ENCODE measurements at regions not wholly inside any gene's neighbourhood (a gene's known extent, or its start where the extent isn't known, plus 50 kb on each side); places are given as distances from the start of the nearest gene placed in this dataset.

GRCh38 chr4:157880761-157881160 lies 292.1 kb downstream of the GASK1B start:
- DNase-seq = no peak

DNA sequence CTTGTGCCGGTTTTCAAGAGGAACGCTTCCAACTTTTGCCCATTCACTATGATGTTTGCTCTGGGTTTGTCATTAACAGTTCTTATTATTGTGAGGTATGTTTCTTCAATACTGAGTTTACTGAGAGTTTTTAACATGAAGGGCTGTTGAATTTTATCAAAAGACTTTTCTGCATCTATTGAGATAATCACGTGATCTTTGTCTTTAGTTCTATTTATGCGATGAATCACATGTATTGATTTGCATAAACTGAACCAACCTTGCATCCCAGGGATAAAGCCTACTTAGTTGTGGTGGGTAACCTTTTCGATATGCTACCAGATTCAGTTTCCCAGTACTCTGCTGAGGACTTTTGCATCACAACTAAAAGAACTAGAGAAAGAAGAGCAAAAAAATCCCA lies 318.0 kb downstream of the GASK1B start:
- no peak for DNase-seq

DNA sequence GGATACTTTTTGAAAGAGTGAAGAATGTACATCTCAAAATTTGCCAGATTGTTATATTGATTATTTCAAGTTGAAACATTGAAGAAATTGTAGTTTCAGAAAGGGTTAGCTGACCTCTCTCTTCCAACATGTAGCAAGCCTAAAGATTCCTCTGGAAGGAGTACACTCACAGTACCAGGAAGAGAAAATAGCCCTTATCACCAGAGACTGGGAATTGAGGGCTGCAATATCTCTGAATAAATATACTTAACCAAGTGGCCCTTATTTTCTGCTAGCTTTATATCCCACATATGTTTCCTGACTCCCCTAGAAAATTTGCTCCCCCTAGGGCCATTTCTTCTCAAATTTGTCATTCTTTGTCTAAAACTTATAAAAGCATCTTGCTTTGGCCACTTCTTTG lies 332.2 kb downstream of the GASK1B start:
- DNase-seq = no peak

DNA sequence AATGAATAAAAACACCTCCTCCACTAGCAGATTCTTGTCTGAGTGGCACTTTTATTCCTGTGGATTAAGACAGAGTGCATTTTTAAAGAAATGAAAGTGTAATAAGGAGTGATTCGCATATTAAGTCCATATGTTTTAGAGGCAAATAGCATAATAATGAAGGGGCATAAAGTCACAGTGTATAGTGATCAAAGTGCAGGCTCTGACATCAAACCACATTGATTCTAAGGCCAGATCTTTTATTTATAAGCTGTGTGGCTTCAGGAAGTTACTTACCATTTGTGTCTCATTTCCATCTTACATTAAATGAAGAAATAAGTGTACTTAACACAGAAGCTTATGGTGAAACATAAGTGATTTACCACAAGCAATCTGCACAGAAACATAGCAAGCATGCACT lies 332.8 kb downstream of the GASK1B start:
- no peak for DNase-seq

- no peak for DNase-seq
Observed at GRCh38 chr4:157838366-157838765, 334.5 kb downstream of the GASK1B start.

DNA sequence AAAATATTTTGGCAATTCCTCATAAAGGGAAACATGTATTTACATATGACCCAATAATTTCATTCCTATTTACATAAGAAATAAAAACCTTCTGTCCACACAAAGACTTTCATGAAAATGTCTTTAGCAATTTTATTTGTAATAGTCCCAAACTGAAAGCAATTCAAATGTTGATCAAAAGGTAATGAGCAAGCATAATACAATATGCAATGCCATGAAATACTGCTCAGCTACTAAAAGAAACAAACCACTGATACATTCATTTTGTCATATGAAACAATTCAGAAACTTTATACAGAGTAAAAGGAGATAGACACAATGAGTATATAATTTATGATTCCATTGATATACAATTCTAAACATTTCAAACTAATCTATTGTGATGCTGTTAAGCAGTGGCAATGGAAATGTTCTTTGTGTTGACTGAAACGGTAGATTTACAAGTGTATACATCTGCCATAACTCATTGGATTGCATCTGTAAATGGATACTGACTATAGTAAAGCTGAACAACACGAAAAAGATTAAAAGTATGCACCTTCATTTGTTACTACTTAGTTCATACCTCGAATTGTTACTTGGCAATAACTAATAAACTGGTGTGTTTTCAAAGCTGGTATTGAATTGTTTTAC lies 335.6 kb downstream of the GASK1B start:
- DNase-seq = no peak

DNA sequence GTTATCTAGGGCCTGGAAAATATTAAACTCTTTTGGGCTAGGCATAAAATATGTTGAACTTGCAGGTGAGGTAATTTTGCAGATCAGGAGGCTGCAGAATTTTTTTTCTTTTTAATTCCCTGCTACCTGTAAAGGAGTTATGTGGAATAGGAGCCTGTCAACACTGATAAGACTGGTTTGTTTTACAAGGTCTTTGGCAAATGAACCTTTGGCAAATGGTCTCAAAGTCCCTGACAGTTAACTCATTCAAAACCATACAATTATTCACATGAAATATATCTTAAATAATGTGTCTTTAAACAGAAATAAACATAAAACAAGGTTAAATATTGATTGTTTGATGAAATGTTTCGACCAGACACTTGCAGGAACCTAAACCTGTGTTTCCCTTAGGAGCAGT lies 340.2 kb downstream of the GASK1B start:
- DNase-seq = no peak

DNA sequence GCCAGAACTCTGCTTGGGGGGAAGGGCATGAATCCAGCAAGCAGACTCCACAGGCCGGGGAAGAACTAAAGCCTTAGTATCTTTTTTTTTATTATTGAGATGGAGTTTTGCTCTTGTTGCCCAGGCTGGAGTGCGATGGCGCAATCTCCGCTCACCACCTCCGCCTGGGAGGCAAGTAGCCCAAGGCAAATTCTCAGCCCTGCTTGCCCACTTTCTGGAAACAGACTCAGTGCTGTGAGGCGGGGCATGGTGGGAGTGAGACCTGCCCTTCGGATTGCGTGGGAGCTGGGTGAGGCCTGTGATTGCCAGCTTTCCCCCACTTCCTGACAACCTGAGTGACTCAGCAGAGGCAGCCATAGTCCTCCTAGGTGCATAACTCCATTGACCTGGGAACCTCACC lies 348.8 kb downstream of the GASK1B start:
- DNase-seq = no peak

DNA sequence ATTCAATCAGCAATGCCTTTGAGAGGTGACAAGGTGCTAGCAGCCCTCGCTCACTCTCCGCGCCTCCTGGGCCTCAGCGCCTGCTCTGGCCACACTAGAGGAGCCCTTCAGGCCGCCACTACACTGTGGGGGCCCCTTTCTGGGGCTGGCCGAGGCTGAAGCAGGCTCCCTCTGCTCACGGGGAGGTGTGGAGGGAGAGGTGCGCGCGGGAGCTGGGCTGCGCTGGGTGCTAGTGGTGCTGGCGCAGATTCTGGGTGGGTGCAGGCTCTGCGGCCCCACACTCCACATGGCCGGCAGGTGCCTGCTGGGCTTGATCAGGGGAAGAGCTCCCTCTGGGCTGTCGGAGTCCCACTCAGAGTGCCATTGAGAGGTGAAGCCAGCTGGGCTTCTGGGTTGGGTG lies 351.0 kb downstream of the GASK1B start:
- DNase-seq = no peak

DNA sequence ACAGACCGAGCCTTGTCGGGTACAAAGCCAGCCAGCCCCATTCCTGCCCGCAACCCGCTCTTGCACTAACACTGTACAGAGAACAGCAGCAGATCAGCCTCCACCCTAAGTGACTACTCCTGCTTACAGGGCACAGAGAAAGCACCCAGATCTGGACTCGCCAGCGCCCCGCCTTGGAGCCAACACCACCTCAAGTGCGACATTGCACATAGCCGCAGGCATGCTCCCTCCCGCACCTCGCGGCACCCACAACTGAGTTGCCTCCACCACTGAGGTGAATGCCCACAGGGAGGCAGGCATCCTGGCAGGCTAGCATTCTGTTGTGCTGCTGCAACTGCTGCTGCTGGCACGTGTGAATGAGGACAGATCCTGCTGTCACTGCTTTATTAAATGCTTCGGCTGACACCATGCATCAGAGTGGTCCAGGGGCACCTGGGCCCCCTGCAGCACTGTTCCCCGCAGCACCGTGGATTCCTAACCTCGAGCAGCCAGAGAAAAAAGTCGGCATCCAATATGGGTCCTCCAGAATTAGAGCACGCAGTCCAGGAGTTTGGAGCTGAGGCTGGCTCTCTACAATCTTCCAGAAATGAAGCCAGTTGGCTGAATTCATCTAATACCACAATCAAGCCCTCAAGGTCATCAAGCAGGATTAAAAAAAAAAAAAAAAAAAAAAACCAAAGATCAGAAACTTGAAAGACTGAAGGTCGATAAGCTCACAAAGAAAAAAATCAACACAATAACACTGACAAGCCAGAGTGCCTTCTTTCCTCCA lies 352.9 kb downstream of the GASK1B start:
- DNase-seq = no peak

- no peak for DNase-seq
Observed at GRCh38 chr4:157818946-157819692, 353.7 kb downstream of the GASK1B start.

GRCh38 chr4:157810137-157810774 lies 362.6 kb downstream of the GASK1B start:
- no peak for DNase-seq

DNA sequence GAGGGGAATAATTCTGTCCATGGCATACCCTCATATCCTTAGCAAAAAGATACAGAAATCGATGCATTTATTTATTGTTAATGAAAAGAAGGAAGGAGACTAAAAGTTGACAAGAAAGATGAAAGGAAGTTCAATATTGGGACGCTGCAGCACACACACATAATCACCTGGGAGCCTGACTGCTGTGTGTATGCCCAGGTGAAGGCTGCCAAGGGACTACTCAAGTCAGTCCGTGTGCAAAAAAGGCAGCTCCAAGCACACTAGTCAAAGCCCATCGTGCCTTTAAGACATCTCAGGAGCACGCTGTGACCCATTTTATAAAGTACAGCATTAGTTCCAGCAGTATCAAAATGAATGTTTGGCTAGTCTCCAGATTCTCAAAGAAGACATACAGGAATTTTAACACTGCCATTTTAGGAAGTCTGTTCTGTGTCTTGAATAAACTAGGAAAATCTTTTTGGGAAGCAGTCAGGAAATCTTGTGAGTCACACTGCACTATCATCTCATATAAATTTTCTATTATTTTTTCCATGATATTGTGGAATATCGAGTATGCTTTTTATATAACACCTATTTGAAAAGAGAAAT lies 363.9 kb downstream of the GASK1B start:
- DNase-seq = no peak

DNA sequence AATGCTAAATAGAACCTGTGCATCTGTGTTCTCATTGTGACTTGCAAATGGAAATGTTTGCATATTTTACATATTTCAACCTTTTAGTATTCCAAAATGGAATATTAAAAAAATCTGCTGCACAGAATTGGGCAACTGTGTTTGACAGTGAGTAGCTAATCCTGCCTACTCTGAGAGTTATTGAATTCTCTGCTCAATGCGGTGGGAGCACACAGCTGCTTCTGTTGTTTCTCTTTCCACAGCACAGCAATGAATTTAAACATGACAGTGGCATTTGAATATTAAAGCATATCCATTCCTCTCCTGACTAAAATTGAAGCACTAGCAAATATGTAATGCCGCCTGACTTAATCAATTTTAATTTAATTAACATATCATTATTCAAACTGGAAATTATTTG lies 366.6 kb downstream of the GASK1B start:
- DNase-seq = no peak

GRCh38 chr4:157804986-157805385 lies 367.8 kb downstream of the GASK1B start:
- DNase-seq = no peak

GRCh38 chr4:157803845-157804521 lies 368.8 kb downstream of the GASK1B start:
- no peak for DNase-seq

GRCh38 chr4:157803421-157803820 lies 369.4 kb downstream of the GASK1B start:
- DNase-seq = no peak

- no peak for DNase-seq
Observed at GRCh38 chr4:157795495-157795894, 377.3 kb downstream of the GASK1B start.

DNA sequence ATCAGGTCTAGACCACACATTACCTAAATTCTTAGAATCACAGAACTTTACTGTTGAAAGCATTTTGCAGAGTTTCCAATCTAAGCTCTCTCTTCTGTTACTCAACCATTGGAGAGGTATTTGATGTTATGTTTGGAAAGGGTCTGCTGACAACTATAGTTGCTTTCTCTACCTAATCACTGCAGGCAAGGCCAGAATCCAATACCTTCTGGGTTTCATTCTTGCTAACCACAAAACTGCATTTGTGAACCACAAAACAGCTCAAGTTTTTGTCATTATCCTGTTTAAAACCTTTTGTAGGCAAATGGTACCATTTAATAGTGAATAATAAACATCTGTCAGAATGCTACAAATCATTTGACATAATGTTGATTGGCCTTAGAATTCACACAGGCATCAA lies 380.1 kb downstream of the GASK1B start:
- DNase-seq = no peak

DNA sequence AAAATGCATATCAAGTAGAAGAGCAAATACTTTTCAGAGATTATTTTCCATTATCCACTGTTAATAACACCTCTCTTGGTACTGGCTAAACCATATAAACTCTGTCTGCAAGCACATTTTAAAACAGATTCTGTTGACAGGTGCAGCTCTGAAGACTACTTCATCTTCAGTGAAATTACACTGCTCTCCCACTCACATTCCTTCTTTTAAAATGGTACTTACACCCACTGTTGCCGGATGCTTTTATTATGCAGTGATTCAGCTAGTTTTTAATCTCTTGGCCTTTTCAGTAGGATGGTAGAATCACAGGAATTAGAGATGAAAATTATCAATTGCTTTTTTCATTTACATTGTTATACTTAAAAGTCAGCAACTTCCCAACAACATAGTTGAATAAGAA lies 381.6 kb downstream of the GASK1B start:
- DNase-seq = no peak

GRCh38 chr4:157787618-157788017 lies 385.2 kb downstream of the GASK1B start:
- DNase-seq = no peak

DNA sequence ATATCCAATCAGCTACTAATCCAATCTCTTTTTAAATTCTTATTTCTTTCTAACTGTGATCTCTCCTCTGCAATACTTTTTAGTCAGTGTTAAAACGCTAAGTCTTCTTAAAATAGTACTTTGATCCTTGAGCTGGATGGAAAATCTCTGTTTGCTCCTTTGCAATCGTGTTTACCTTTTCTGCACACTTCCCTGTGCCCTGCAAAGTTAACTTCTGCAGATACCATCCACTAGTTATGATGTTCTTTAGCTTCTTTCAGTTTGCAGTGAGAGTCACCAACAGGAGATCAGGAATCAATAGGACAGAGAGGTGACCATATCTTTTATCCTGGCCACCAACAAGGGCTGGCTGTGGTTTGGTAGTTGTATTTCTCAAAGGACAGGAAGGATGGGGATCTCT lies 391.5 kb downstream of the GASK1B start:
- no peak for DNase-seq
